IPS DF 19.7 (cell line): ENCODE measurements at regions not wholly inside any gene's neighbourhood (a gene's known extent, or its start where the extent isn't known, plus 50 kb on each side); places are given as distances from the start of the nearest gene placed in this dataset.

Experiments used
- DNase-seq: peaks from one replicate; pipeline ENCODE4 v3.0.0-alpha.2; 2013; ENCODE audit warnings: low read depth, low spot score

GRCh38 chr6:121499666-121500065, 64.2 kb downstream of the GJA1 start:
- no peak for DNase-seq

DNA sequence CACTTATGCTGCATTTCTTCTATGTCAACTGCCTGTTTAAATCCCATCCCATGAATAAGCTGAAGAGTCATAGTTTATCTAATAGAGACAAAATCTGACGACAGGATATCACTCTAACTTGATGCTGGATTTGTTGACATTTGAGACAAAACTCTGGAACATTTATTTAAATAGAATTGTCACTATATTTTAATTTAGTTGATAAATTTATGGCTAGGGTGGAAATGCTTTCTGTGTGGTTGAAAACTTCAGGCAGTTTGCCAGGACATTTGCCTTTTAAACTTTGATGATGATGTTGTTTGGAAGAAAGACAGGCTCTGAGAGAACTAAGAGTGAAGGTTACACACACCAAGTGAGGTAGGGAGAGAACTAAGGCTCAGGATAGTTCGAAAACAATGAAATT, 68.1 kb downstream of the GJA1 start:
- no peak for DNase-seq

GRCh38 chr6:121504227-121504626, 68.8 kb downstream of the GJA1 start:
- DNase-seq, result no peak

GRCh38 chr6:121505284-121505683, 69.8 kb downstream of the GJA1 start:
- DNase-seq, result no peak

- DNase-seq, result no peak
These were observed 71.6 kb downstream of the GJA1 start for GRCh38 chr6:121506761-121507754.

GRCh38 chr6:121510568-121511177, 75.2 kb downstream of the GJA1 start:
- no peak for DNase-seq

- no peak for DNase-seq
These were observed 80.3 kb downstream of the GJA1 start for GRCh38 chr6:121515630-121516265.

DNA sequence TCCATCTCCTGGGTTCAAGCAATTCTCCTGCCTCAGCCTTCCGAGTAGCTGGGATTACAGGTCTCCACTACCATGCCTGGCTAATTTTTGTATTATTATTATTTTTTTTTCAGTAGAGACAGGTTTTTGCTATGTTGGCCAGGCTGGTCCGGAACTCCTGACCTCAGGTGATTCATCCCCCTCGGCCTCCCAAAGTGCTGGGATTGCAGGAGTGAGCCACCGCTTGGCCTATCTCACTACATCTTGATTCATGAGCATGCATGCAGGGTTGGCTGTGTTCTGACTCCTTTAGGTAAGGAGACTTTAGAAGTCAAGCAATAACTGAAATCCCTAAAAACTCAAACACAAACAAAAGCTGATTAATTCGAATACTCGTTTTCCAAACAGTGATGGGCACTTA, 80.9 kb downstream of the GJA1 start:
- DNase-seq, result no peak

DNA sequence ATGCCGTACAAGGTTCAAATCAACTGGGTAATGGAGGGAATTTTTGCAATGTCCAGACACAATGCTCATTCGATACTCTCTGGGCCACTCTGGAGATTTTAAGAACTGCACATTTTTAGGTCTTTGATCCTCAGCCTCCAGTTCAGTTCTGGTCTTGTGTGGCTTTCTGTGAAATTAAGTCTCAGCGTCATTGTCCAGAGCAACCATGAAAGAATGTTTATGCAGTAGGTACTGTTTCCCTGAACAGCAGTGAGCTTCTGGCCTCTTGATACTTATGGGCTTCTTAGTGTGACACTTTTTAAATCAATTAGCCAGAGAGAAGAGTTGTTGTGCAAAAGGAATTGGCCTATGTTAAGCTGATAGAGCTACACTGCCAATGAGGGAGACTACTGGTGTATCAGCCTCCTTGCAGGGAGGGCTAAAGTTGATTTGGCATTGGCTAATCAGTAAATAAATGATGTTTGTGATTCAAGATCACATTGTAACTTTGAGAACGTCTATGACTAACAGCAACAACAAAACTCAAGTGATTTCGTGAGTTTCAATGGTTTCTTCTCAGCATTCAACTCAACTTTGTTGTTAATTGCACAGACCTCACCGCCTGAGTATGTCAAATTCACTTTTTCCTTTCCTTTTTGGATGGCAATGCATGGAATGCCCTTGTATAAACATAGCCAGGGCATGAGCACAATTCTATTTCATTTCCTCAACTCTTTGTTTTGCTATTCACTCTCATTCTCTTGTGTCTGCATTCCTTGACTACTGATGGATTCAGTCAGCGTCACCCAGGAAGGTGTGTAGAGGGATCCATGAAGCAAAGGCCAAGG, 85.1 kb downstream of the GJA1 start:
- peak; percentile 47 for DNase-seq

DNA sequence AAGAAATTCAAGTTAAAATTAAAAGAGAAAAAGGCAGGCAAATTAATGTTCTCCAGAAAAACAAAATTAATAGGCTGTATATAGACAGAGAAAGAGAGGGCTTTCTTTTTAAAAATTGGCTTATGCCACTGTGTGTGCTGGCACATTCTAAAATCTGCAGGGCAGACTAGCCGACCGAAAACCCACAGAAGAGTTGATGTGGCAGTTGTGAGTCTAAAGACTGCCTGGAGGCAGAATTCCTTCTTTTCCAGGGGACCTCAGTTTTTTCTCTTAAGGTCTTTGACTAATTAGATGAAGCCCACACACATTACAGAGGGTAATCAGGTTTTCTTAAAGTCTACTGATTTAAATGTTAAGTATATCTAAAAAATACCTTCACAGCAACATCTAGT, 85.7 kb downstream of the GJA1 start:
- DNase-seq, result no peak

DNA sequence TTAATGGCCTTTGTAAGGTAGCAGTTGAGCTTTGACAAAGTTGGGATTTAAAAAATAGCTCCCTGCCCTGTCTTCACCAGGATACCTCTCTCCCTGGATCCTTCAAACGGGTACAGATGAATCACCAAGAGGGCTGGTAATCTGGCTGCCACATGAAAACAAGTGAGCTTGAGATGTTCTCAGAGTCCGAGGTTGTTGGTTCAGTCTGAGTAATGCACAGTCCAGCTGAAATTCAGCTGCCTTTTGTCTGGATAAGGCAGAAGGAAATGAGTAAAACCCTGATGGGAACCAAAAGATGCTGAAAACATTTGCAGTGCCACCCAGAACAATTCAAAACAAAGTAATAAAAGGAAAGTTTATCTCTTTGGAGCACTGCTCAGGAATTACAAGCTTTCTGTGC, 86.8 kb downstream of the GJA1 start:
- no peak for DNase-seq

GRCh38 chr6:121522771-121523386, 87.4 kb downstream of the GJA1 start:
- DNase-seq, result no peak

DNA sequence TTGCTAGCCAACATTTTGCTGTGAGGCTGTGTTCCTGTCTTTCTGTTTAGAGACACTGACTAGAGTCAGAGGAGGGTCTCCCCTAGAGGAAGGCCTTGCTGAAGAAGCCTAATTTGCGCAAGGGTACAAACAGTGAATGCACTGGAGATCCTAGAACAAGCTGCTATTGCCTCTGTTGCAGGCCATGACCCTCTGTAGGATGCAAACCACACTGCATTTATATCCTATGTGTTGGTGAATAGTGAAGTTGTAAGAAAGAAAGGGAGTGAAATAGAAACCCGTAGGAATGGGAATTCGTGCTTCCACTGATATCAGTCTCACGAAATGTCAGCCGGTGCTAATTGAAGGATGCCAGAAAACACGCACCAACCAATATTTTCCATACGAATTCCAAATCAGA, 88.2 kb downstream of the GJA1 start:
- DNase-seq, result no peak

- DNase-seq, result no peak
These were observed 90.8 kb downstream of the GJA1 start for GRCh38 chr6:121526282-121526681.

DNA sequence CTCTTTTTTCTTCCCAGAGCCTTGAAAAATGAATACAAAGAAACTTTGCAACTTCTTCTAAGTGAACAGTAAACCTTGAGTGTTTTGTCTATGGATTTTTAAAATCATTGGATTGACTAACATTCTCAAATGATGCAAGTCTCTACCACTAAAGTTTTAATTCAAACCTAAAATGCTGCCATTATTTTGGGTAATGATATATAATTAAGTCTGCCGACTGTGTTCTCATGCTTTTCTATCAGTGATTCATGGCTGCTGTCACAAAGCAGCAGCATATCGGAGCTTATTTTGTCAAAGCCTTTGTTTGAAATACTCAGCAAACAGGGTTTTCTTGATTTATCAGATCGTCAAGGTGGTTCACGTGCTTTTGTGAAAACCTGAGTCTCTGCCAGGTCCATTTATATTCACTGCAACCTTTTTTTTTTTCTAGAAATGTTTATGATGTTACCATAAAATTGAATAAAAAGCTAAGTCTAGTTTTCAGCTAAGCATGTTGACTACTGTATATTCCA, 96.3 kb downstream of the GJA1 start:
- DNase-seq, result no peak

DNA sequence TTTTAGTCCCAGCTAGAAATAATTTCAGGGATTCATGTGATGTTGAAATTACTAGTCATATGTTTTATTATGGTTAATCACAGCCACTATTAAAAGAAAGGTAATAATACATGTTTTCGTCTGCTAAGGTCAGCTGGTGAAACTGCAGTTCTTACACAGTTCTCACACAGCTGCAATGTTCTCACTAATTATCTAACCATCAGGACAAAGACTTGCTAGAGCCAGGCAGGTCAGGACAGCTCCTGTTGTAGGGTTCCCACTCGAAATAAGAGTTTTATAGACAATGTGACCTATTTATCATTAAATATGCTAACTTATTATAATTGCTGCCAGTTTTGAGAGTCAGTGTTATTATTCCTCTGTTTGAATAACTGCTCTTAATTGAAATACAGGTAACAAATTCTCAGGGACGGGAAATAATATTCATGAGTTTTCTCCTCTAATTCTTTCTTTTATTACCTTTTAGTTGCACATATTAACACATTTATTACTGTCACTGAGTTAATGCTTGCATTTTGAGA, 97.9 kb downstream of the GJA1 start:
- no peak for DNase-seq

DNA sequence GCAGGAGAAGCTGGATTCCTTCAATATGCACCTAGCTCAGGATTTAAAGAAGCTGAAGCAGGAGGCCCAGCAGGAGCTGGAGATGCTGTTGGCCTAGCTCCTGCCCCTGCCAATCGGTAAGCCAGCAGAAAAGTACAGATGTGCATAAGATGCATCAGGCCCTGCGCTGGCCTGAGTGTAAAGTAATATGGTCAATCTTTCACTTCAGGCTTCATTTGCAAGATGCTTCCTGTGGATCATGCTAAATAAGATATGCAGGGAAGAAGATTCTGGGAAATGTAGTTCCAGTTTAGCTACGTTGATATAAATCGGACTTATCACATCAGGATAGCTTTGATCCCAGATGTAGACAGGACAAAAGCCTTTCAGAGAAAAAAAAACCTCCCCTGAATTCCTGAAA, 100.3 kb downstream of the GJA1 start:
- DNase-seq, result no peak

DNA sequence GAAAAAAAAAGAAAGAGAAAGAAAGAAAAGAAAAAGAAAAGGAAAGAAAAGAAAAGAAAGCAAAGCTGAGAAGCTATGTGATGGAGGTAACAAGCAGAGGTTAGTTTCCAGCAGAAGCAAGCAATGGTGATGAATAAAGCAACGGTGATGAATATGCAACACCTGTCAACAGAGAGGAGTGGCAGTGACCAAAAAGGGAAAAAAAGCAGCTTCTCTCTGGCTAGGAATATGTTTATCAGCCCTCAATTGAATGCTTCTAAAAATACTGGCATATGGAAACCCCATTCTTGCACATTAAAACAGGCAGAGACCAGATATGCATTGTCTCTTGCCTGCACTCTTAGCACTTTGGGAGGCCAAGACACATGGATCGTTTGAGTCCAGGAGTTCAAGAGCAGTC, 100.9 kb downstream of the GJA1 start:
- DNase-seq, result no peak

GRCh38 chr6:121539439-121539838, 104.0 kb downstream of the GJA1 start:
- no peak for DNase-seq

DNA sequence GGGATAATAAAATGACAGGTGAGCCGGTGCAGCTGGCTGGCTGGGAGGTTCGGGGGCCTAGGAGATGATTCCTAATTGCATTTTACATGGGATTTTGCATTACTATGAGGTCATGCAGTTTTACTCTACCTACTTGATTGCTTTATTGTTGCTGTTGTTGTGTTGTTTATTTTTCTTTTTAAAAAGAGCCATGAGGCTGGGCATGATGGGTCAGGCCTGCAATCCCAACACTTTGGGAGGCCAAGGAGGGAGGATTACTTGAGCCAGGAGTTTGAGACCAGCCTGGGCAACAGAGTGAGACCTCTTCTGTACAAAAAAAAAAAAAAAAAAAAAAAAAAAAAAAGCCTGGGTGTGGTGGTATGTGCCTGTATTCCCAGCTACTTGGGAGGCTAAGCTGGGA, 104.8 kb downstream of the GJA1 start:
- no peak for DNase-seq

DNA sequence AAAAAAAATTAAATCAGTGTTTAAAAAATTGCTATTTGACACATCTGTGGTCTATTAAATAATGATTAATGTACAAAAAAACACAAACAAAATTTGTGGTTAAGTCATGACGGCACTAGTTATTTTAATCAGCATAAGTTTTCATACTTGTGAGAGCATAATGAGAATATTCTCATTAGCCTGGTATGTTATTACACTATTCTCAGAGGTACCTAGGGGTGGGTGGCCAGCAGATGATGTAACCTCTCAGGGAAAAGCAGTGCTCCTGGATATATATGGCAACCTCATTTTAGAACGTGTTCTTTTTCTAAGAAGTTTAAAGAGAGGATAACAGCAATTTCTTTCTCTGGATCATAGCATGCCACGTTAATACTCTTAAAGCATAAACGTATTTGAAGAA, 109.2 kb downstream of the GJA1 start:
- no peak for DNase-seq
